ENCODE measurements at regions not wholly inside any gene's neighbourhood (a gene's known extent, or its start where the extent isn't known, plus 50 kb on each side); places are given as distances from the start of the nearest gene placed in this dataset.
"Not testable (repeated sequence)": the region's sequence is repeated elsewhere in the genome, so short reads cannot be mapped to it uniquely, and the experiment has no call there.

DNA sequence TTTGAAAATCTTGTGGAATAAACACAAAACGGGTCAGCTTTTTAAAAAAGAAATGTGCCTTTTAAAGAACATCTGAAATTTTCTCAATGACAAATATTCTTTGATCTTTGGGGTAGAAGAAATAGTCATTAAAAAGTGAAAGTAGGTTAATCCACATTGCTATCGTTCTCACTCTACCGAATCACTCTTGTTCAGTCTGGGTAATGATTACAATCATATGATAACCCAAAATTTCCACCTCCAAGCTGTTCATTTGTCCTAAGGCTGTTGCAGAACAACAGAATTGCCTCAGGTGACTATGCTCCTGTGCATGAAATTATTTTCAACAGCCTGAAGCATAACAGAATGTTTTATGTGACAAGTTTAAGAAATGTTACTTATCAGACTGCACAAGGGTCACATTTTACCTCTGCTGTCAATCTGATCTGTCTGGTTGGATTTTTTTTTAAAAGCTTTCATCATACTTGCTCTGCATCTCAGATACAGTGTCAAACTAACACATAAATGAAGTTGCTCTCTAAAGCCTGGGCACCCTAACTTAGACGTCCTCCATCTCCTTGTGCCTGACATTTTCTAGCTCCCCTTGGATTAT, 227.3 kb downstream of the LURAP1L start:
- DNase-seq: no peak

DNA sequence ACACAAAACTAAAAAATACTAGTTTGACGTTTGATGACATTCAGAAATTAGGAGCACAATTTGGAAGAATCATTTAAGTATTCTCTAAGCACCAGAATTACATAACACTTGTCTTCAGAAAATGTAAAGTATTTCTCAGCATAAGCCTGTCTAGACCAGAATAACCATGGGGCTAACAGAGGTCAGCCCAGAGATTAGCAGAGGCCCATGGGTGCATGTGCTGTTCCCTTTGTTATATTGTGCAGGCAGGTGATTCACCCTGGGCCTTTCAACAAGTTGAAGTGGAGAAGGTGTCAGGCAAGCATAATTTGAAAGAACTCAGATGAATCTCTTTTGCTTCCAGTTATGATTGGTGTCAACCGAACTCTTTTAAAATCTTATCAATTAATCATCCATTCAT, 227.9 kb downstream of the LURAP1L start:
- DNase-seq: peak; percentile 29

DNA sequence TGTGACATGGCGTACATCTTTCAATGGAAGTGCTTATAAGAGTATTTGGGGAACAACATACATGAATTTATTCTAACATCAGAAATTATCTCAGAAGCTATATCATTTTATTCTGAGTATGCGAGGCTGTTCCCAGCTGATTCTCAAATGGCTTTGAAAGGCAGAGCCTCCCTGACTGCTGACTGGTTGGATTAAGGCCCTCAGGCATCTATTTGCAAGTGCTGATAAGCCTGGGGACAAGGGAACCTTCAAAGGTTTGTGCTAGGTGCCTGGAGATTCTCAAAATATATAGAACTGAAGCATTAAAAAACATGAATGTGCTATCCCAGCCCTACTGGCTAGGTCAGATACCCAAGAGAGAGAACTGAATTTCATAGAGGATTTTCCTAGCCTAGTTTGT, 235.1 kb downstream of the LURAP1L start:
- no peak for DNase-seq

- no peak for DNase-seq
These were observed 239.4 kb downstream of the LURAP1L start for GRCh38 chr9:13013991-13014883.

GRCh38 chr9:13017260-13017659, 242.4 kb downstream of the LURAP1L start:
- DNase-seq: no peak

DNA sequence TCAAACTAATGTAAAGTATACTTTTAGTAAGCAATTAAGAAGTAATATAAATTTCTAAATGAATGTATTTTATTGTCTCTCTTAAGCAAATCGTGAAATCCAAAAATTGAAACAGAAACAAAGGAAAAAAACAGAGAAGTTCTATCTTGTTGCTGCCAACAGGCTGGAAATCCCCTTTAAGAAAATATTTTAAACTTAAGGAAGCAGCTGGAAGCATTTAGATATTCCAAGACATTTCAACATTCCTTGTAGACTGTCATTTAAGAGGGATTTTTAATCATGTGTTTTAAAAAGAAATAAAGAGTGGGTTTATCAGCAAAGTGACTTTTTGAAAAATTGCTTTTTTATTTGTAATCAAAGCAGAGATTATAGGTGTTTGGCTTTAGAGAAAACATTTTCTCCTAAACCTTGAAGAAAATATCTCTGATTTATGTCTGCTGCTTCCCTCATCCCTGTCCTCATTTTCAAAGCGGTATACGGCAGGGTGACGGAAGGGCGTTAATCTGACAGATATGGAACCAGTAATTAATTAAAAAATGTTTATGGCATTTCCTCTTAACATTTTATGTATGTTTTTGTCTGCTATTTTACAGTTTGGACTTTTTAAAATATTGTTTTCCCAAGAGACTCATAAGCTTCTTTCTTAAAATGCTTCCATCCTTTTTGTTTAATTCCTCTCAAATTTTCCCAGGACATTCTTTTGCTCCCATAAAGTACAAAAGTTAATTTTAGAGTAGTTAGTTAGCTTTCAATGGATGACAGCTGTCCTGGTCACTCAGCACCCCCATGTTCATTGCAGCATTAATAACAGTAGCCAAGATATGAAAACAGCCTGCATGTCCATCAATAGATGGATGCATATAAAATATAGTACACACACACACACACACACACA, 245.6 kb downstream of the LURAP1L start:
- DNase-seq: no peak

- DNase-seq: no peak
These were observed 247.9 kb downstream of the LURAP1L start for GRCh38 chr9:13022756-13023155.

DNA sequence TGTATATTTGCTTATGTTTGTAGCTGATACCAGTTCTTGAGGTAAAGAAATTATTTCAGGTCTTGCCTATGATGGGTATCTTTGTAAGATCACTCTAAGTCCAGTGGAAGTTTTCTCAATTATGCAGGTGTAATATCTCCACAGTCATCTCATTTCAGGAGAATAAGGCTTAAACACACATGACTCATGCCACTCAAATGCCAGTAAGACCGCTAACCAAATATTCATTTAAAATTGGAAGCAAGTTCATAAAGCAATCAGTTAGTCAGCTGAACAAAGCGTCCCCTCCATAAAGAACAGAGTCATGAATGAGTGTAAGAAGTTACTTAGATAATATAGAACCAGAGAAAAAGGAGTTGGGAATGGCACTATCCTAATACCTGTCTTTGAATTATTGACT, 248.7 kb downstream of the LURAP1L start:
- no peak for DNase-seq

DNA sequence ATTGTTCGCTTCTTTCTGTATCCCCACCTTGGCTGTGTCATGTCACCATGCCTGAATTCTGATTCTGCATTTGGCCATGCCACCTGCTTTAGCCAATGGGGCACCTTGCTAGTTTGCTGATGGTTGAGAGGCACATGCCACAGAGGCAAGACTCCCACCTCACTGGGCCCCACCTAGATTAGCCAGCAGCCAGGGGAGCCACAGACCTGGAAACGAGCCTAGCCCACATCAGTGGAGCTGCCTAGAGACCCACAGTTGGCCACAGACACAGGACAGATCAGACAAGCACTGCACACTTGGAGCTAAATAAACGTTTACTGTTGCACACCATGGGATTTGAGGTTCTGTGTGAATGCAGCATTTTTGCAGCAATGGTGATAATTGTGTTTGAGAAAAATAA, 252.1 kb downstream of the LURAP1L start:
- DNase-seq: no peak

- no peak for DNase-seq
These were observed 251.6 kb downstream of the MPDZ start for GRCh38 chr9:13027879-13028278.

GRCh38 chr9:13032585-13032984, 246.9 kb downstream of the MPDZ start:
- DNase-seq: no peak

DNA sequence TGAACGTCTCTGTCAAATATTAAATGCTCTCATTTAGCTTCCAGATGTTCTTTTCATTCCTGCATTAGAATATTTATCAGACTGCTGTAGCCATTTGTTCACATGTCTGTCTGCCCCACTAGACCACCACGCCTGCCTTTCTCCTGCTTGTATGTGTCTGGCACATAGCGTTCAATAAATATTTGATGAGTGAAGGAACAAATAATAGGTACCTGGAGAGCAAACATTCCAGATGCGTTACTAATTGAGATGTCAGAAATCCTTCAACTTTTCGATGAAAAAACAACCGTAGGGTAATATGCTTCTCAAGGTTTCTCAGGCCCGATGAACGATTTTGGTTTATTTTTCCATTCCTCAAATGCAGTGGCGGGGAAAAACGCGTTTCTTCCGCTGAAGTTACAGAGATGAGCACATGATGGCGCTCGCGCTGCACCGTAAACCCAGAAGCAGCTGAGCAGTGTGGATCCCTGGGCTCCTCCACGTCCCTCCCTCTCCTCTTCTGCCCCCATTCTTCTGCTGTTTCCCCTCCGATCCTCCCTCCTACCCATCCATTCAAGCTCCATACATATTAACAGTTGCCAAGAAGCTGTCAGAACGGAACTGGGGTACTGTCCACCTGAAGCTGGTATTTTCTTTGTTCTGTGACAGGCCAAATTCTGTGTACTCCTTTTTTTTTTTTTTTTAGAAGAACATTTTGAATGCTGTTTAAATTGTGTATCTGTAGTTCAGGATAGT, 245.4 kb downstream of the MPDZ start:
- DNase-seq: peak; percentile 81

GRCh38 chr9:13034694-13035002, 244.8 kb downstream of the MPDZ start:
- DNase-seq: peak; percentile 30

DNA sequence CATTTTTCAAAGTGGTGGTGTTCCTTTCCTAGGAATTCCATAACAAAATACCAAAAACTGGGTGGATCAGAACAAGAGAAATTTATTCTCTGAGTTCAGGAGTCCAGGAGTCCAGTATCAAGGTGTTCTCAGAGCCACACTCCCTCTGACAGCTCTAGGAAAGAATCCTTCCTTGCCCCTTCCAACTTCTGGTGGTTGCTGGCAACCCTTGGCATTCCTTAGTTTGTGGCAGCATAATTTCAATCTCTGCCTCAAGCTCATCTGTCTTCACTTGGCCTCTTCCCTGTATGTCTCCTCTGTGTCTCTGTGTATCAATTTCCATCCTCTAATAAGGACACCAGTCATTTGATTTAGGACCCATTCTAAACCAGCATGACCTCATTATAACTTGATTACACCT, 243.7 kb downstream of the MPDZ start:
- no peak for DNase-seq

DNA sequence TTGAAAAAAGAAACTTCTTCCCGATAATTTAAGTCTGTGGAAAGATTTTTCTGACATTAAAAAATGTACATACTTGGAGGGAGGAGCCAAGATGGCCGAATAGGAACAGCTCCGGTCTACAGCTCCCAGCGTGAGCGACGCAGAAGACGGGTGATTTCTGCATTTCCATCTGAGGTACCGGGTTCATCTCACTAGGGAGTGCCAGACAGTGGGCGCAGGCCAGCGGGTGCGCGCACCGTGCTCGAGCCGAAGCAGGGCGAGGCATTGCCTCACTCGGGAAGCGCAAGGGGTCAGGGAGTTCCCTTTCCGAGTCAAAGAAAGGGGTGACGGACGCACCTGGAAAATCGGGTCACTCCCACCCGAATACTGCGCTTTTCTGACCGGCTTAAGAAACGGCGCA, 241.7 kb downstream of the MPDZ start:
- not testable (repeated sequence) for DNase-seq

DNA sequence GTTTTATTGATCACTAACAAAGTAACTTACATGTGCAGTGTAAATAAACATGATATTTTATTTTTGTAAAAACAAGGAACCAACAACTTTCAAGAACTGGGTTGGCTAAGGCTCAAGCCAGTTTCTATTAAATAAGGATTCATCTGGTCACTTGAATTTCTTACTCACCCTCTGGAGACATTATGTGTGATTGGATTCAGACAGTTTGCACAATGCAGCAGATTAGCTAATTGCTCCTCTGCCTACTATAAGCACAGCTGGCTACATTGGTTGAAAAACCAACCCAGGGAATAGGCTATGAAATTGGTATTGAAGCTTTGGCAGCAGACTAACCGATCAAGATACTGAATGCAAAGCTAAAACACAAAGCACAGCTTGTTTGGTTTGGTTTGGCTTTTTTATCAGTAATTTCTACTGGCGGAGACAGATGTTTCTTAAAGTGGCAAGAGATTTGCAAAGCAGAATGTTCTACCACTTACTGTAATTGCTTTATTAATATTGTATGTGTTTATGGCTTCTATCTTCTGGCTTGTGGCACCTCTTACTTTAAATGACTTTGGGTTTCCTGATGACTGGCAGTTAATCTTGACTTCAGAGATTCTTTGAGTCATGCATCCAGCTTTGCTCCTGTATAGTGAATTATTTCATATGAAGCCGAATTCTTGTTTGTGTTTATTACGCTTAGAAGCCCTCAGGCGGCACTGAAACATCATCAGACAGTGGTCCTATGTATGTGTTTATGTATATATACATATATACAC, 231.5 kb downstream of the MPDZ start:
- DNase-seq: no peak

DNA sequence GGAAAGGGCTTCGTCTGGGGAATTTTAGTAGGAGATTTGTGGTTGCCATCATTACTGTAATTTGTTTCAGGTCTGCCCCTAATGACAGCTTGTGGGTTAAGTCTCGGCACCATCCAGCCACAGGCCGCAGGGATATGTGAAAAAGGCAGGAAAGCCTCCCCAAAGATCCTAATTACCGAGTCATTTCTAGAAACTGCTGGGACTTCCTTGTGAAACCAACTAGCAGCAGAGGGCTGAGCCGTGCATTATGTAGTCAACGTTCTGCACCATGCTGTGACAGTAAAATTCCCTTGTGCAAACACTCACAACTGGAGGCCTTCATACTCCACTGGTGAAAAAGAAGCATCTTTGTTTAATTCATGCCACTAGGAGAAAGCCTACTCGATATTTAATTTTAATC, 230.3 kb downstream of the MPDZ start:
- peak; percentile 37 for DNase-seq

DNA sequence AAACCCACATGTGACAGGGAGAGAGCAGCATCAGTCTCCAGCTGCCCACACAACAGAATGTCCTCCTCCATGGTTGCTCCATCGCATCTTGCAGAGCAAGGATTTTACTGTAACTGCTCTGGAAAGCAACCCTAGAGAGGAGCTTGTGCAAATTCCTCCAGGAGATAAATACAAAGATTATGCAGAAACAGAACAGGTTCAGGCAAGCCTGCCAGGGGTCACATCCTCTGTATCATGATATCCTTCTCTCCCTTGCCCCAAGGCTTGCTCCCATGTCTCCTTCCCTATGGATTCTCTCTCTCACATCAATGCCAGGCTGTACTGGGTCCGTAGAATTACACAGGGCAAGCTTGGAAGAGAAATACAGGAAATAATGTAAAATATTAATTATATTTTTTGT, 226.0 kb downstream of the MPDZ start:
- no peak for DNase-seq

DNA sequence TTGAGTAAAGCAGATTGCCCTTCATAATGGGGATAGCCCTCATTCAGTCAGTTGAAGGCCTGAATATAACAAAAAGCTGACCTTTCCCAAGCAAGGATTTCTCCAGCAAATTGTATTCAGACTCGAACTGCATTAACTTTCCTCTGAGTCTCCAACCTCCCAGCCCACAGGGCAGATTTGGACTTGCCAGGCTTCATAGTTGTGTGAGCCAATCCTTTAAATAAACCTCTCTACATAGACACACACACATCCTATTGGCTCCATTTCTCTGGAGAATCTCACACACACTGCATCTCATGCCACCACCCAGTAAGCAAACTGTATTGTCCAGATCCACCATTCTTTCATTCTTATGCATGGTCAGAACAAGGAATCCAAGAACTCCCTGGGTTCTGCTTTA, 225.1 kb downstream of the MPDZ start:
- no peak for DNase-seq

All from NCI-H774 (cell line).